NB4 (cell line): ENCODE measurements at regions not wholly inside any gene's neighbourhood (a gene's known extent, or its start where the extent isn't known, plus 50 kb on each side); places are given as distances from the start of the nearest gene placed in this dataset.

Experiments used
- DNase-seq: peaks from one replicate; pipeline ENCODE4 v3.0.0; 2010; ENCODE audit warnings: low read depth
- H3K4me3 ChIP-seq: one replicate; pipeline ENCODE4 v1.5.1; 2011; ENCODE audit warnings: mild to moderate bottlenecking, low read depth, low read length, moderate library complexity
- MYC ChIP-seq: IDR thresholded peaks from 2 replicates; pipeline ENCODE4 v1.6.1; 2011; ENCODE audit warnings: low read depth, low read length
- POLR2A ChIP-seq: IDR thresholded peaks from 2 replicates; pipeline ENCODE4 v1.6.1; 2011; ENCODE audit warnings: mild to moderate bottlenecking; ENCODE audit not compliant: insufficient read length; ENCODE audit errors: extremely low read depth
- TF ChIP-seq, protein P1 (sequence below): IDR thresholded peaks from one replicate; pipeline ENCODE4 v1.5.1; 2012; ENCODE audit warnings: low read depth, low read length
- TF ChIP-seq, protein P2 (sequence below): IDR thresholded peaks from 2 replicates; pipeline ENCODE4 v1.6.1; 2011; ENCODE audit warnings: low read depth, low read length

DNA sequence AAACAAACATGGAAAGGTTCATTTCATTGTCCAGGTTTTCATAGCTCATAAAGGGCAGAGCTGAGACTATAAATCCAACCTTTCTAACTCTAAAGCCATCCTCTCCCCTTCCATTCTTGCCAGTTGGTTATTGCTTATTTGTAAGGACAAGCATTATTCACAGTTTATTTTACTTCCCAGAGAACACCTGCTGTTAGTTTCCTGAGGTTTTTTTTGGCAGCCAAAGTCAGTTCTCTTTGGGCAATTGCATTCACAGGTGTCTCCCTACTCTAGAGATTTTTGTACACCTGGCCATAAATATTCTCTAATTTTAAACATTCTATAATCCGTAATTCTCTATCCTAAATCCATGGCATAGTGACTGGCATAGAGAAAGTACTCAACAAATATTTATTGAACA lies 87.3 kb upstream of the SPHKAP start:
- no peak overlapping the region for H3K4me3 ChIP-seq
- TF ChIP-seq MYC: no peak
- no peak for DNase-seq

DNA sequence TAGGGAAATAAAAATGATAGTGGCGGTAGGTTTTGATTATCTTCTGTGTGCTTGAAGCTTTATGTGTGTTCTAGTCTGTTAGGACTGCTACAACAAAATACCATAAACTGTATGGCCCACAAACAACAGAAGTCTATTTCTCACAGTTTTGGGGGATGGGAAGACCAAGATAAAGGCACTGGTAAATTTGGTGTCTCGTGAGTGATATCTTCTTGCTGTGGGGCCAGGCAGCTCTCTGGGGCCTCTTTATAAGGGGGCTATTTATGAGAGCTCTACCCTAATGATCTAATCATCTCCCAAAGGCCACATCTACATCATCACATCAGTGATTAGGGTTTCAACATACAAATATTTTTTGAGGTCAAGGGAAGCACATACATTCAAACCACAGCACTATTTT lies 86.8 kb upstream of the SPHKAP start:
- DNase-seq: no peak
- TF ChIP-seq, protein P1, sequence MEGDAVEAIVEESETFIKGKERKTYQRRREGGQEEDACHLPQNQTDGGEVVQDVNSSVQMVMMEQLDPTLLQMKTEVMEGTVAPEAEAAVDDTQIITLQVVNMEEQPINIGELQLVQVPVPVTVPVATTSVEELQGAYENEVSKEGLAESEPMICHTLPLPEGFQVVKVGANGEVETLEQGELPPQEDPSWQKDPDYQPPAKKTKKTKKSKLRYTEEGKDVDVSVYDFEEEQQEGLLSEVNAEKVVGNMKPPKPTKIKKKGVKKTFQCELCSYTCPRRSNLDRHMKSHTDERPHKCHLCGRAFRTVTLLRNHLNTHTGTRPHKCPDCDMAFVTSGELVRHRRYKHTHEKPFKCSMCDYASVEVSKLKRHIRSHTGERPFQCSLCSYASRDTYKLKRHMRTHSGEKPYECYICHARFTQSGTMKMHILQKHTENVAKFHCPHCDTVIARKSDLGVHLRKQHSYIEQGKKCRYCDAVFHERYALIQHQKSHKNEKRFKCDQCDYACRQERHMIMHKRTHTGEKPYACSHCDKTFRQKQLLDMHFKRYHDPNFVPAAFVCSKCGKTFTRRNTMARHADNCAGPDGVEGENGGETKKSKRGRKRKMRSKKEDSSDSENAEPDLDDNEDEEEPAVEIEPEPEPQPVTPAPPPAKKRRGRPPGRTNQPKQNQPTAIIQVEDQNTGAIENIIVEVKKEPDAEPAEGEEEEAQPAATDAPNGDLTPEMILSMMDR: no peak
- no peak for TF ChIP-seq POLR2A
- TF ChIP-seq MYC: no peak
- TF ChIP-seq, protein P2, sequence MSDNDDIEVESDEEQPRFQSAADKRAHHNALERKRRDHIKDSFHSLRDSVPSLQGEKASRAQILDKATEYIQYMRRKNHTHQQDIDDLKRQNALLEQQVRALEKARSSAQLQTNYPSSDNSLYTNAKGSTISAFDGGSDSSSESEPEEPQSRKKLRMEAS: no peak
- no peak overlapping the region for H3K4me3 ChIP-seq

DNA sequence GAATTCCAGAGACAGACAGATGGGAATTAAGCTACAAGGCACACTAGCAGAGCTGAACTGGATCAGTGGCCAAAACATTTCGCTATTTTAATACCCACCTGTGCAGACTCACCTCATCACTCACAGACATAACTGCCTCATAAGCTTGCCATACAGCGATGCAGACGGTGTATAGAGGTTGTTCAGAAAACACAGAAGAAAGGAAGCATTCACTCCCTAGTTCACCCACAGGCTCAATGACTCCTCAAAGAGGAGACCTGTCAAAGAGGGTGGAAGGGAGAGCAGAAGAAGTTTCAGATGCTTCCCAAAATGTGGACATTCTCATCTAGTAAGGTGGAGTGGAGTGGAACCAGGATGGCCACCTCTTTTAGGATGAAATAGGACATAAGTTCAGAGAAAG lies 81.7 kb upstream of the SPHKAP start:
- H3K4me3 ChIP-seq: no peak overlapping the region
- TF ChIP-seq, protein P1: no peak
- no peak for TF ChIP-seq MYC
- TF ChIP-seq, protein P2: no peak
- no peak for TF ChIP-seq POLR2A
- DNase-seq: no peak

DNA sequence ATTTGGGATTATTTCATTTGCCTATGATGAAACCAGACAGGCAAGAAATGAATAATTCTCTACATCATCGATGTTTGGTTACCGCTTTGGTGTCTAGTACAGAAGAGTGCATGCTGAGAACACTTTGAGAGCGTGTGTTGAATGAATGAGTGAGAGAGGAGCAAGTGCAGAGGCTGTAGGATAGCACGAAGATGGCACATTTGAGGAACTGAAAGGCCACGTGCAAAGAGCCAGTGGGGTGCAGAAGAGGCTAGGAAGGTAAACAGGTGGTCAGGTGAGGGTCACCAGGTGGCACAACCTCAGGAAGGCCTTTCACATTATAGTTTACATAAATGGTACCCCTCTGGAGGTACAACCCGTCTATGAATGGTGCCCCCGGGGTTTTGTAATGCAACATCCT lies 80.1 kb upstream of the SPHKAP start:
- no peak for DNase-seq
- no peak overlapping the region for H3K4me3 ChIP-seq
- TF ChIP-seq POLR2A: no peak

DNA sequence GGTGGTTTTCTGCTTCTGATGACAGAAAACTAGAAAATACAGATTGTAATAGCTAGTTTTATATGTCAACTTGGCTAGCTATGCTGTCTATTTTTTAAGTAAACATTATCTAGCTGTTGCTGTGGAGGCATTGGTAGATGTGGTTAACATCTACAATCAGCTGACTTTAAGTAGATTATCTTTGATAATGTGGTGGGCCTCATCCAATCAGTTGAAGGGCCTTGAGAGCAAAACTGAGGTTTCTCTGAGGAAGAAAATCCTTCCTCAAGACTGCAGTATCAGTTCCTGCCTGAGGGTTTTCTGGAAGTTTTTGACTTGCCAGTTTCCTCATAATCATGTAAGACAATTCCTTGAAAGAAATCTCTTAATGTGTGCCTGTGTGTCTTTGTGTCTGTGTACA lies 75.9 kb upstream of the SPHKAP start:
- no peak for DNase-seq
- TF ChIP-seq POLR2A (no peak), MYC (no peak)
- TF ChIP-seq, protein P2: no peak
- TF ChIP-seq, protein P1: no peak
- H3K4me3 ChIP-seq: no peak overlapping the region

DNA sequence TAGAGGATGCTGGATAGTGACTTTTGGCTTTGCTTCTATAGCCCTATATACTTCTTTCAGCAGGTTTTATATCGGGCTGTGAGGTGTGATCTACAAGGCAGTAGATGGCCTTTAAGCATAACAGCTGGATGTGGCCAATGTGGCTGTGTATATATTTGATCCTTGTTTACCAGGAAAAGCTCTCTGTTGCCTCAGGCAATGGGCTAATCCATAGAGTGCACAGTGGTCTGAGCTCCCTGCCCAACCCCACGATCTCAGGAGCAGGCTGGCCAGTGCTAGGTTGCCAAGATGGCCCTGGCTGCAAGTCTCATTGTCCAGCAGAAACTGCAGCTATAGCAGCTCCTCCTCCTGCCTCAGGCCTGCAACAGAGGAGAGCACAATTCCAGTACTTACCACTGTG lies 72.3 kb upstream of the SPHKAP start:
- H3K4me3 ChIP-seq: no peak overlapping the region
- DNase-seq: no peak
- TF ChIP-seq, protein P2: no peak
- no peak for TF ChIP-seq POLR2A
- TF ChIP-seq, protein P1: no peak
- TF ChIP-seq MYC: no peak

DNA sequence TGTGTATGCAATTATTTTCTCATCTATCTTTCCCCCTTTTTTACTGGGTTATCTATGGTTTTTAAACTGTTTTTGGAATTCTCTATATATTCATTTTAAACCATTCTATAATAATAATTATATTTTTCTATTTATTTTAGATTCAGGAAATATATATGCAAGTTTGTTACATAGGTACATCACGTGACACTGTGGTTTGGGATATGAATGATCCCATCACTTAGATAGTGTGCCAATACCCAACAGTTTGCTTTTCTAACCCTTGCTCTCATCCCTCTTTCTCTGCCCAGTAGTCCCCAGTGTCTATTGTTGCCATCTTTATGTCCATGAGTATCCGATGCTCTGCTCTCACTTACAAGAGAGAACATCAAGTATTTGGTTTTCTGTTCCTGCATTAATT lies 65.8 kb upstream of the SPHKAP start:
- H3K4me3 ChIP-seq: no peak overlapping the region
- TF ChIP-seq POLR2A (no peak), MYC (no peak)
- TF ChIP-seq, protein P2: no peak
- TF ChIP-seq, protein P1: no peak
- DNase-seq: no peak
